HG03565 (cell line): ENCODE measurements at regions not wholly inside any gene's neighbourhood (a gene's known extent, or its start where the extent isn't known, plus 50 kb on each side); places are given as distances from the start of the nearest gene placed in this dataset.
"Not testable (repeated sequence)": the region's sequence is repeated elsewhere in the genome, so short reads cannot be mapped to it uniquely, and the experiment has no call there.

Source experiments
- ATAC-seq: cut with Tn5 transposase; IDR thresholded peaks from one replicate; pipeline ENCODE4 v1.9.1; 2021; ENCODE audit warnings: mild to moderate bottlenecking, moderate library complexity; ENCODE audit not compliant: unreplicated experiment

- ATAC-seq: no peak
These were observed 892.1 kb downstream of the TLE1 start for GRCh38 chr9:80797101-80797829.

GRCh38 chr9:80796632-80797031 is 892.7 kb downstream of the TLE1 start:
- no peak for ATAC-seq

GRCh38 chr9:80794197-80794596 is 895.1 kb downstream of the TLE1 start:
- ATAC-seq: no peak

GRCh38 chr9:80793706-80794105 is 895.6 kb downstream of the TLE1 start:
- ATAC-seq: no peak

GRCh38 chr9:80792726-80793125 is 896.6 kb downstream of the TLE1 start:
- ATAC-seq: no peak

- ATAC-seq: no peak
These were observed 897.5 kb downstream of the TLE1 start for GRCh38 chr9:80791836-80792235.

GRCh38 chr9:80790764-80791163 is 898.6 kb downstream of the TLE1 start:
- no peak for ATAC-seq

- no peak for ATAC-seq
These were observed 899.5 kb downstream of the TLE1 start for GRCh38 chr9:80789831-80790230.

GRCh38 chr9:80787636-80788035 is 901.7 kb downstream of the TLE1 start:
- ATAC-seq: no peak

GRCh38 chr9:80784647-80785046 is 904.7 kb downstream of the TLE1 start:
- ATAC-seq: no peak

- no peak for ATAC-seq
These were observed 913.4 kb downstream of the TLE1 start for GRCh38 chr9:80775971-80776370.

- ATAC-seq: no peak
These were observed 913.8 kb downstream of the TLE1 start for GRCh38 chr9:80775530-80775929.

GRCh38 chr9:80771555-80772347 is 917.6 kb downstream of the TLE1 start:
- ATAC-seq: no peak

- ATAC-seq: no peak
These were observed 925.8 kb downstream of the TLE1 start for GRCh38 chr9:80763536-80763935.

- no peak for ATAC-seq
These were observed 933.8 kb downstream of the TLE1 start for GRCh38 chr9:80755586-80755985.

- not testable (repeated sequence) for ATAC-seq
These were observed 942.3 kb downstream of the TLE1 start for GRCh38 chr9:80747056-80747455.

GRCh38 chr9:80732506-80732905 is 956.8 kb downstream of the TLE1 start:
- ATAC-seq: no peak

- ATAC-seq: no peak
These were observed 968.8 kb downstream of the TLE1 start for GRCh38 chr9:80720579-80720978.

- no peak for ATAC-seq
These were observed 982.2 kb downstream of the TLE1 start for GRCh38 chr9:80707120-80707519.

GRCh38 chr9:80701061-80701460 is 988.3 kb downstream of the TLE1 start:
- ATAC-seq: no peak

GRCh38 chr9:80699511-80699998 is 989.8 kb downstream of the TLE1 start:
- ATAC-seq: no peak

GRCh38 chr9:80698725-80699410 is 990.5 kb downstream of the TLE1 start:
- ATAC-seq: no peak
